NT2/D1 (cell line): ENCODE measurements at regions not wholly inside any gene's neighbourhood (a gene's known extent, or its start where the extent isn't known, plus 50 kb on each side); places are given as distances from the start of the nearest gene placed in this dataset.

Experiments
- DNase-seq: peaks from one replicate; pipeline ENCODE4 v3.0.0-alpha.2; 2011; ENCODE audit warnings: low read depth, low spot score
- H3K27me3 ChIP-seq: 2 replicates; pipeline ENCODE4 v1.6.0; 2011; ENCODE audit warnings: mild to moderate bottlenecking; ENCODE audit not compliant: insufficient read length, insufficient read depth
- H3K36me3 ChIP-seq: 2 replicates; pipeline ENCODE4 v1.6.1; 2011; ENCODE audit warnings: mild to moderate bottlenecking, low read length, mixed read lengths; ENCODE audit not compliant: insufficient read depth, insufficient read length
- H3K4me1 ChIP-seq: 2 replicates; pipeline ENCODE4 v1.5.1; 2011; ENCODE audit not compliant: insufficient read depth, insufficient read length
- H3K4me3 ChIP-seq: 2 replicates; pipeline ENCODE4 v1.5.1; 2011; ENCODE audit warnings: low read depth; ENCODE audit not compliant: insufficient read length
- H3K9ac ChIP-seq: 2 replicates; pipeline ENCODE4 v1.6.0; 2011; ENCODE audit warnings: low read depth; ENCODE audit not compliant: insufficient read length
- H3K9me3 ChIP-seq: 2 replicates; pipeline ENCODE4 v1.5.1; 2011; ENCODE audit warnings: mild to moderate bottlenecking, low read length; ENCODE audit not compliant: insufficient read depth
- SUZ12 ChIP-seq: IDR thresholded peaks from 2 replicates; pipeline ENCODE4 v1.6.1; 2011; ENCODE audit not compliant: insufficient read length, insufficient read depth; ENCODE audit errors: extremely low read depth
- YY1 ChIP-seq: IDR thresholded peaks from 2 replicates; pipeline ENCODE4 v1.6.1; 2011; ENCODE audit not compliant: insufficient read length, insufficient read depth
- ZNF274 ChIP-seq: IDR thresholded peaks from 2 replicates; pipeline ENCODE4 v1.6.1; 2011; ENCODE audit warnings: mild to moderate bottlenecking, low read depth, low read length

- Histone ChIP-seq H3K4me1 (no peaks in the 10 kb centered on the region), H3K36me3 (no peaks in the 10 kb centered on the region), H3K4me3 (no peak overlapping the region), H3K9ac (no peak overlapping the region), H3K9me3 (no peaks in the 10 kb centered on the region), H3K27me3 (no peaks in the 10 kb centered on the region)
- no peak for TF ChIP-seq YY1
- TF ChIP-seq SUZ12 = no peak
- no peak for TF ChIP-seq ZNF274
- DNase-seq = no peak
Measured at GRCh38 chr3:78405745-78406144, 1362.1 kb downstream of the ROBO1 start.

DNA sequence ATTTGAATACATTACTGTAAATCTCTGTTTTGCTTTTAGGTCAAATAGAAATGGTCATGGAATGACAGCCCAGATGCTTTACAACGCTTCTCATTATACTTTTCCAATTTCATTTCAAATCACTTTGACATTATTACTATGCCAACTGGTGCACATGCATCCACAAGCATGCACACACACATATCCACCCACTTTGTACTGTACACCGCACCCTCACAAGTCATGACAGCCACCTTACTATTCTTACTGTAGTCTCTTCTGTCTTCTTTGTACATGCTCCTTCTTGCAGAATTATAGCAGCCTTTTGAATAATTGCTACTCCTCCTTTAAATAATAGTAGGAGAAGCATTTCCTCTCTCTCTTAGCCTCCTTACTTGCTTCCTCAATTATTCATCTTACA is 1361.4 kb downstream of the ROBO1 start:
- no peaks in the 10 kb centered on the region for H3K27me3 ChIP-seq
- H3K4me1 ChIP-seq = no peaks in the 10 kb centered on the region
- no peak overlapping the region for H3K4me3 ChIP-seq
- no peak overlapping the region for H3K9ac ChIP-seq
- DNase-seq = no peak
- TF ChIP-seq ZNF274 (no peak), SUZ12 (no peak), YY1 (no peak)
- no peaks in the 10 kb centered on the region for H3K9me3 ChIP-seq
- H3K36me3 ChIP-seq = no peaks in the 10 kb centered on the region

DNA sequence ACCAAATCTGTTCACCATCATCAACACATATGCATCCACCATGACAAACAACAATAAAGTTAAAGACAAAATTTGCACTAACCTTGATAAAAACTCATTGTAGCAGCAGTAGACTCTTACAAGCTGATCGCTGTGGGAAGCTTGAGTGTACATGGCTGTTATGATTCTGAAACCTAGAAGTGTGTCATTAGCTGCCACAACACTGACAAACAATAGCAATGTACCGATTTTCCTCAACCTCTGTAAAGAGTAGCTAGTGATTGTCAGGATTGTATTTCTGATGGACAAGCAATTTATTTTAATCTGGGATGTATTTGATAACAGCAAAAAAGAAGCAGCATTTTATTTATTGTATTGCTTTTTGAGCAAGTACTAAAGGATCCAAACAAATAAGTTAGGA is 1357.7 kb downstream of the ROBO1 start:
- no peaks in the 10 kb centered on the region for H3K36me3 ChIP-seq
- no peak for TF ChIP-seq YY1
- TF ChIP-seq ZNF274 = no peak
- TF ChIP-seq SUZ12 = no peak
- no peak overlapping the region for H3K4me3 ChIP-seq

GRCh38 chr3:78414261-78414660 is 1353.5 kb downstream of the ROBO1 start:
- TF ChIP-seq YY1 (no peak), ZNF274 (no peak), SUZ12 (no peak)
- DNase-seq = no peak
- Histone ChIP-seq H3K9me3 (no peaks in the 10 kb centered on the region), H3K9ac (no peak overlapping the region), H3K4me3 (no peak overlapping the region), H3K36me3 (no peaks in the 10 kb centered on the region), H3K4me1 (no peaks in the 10 kb centered on the region), H3K27me3 (no peaks in the 10 kb centered on the region)

More for the DNA sequence above, 1357.7 kb downstream of the ROBO1 start:
- Histone ChIP-seq H3K9me3 (no peaks in the 10 kb centered on the region), H3K27me3 (no peaks in the 10 kb centered on the region), H3K9ac (no peak overlapping the region), H3K4me1 (no peaks in the 10 kb centered on the region)
- no peak for DNase-seq

DNA sequence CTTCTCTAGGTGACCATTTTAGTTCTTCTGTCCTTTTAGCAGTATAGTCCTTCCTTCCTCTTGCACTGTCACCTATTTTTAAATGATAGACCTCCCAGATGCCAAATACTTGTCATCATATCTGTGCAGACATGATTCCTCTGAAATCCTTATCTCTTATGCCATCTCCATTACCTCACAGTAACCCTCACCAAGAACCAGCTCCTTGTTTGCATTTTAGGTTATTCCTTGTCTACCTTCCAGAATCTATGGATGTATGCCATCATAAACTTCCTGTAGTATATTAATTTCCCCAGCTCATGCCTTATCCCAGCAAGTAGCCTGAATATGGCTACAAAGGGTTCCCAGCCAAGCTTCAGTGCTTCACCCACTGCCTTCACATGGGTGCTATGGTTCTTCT is 1347.2 kb downstream of the ROBO1 start:
- TF ChIP-seq ZNF274 = no peak
- Histone ChIP-seq H3K4me3 (no peak overlapping the region), H3K9ac (no peak overlapping the region), H3K4me1 (no peaks in the 10 kb centered on the region), H3K9me3 (no peaks in the 10 kb centered on the region), H3K27me3 (no peaks in the 10 kb centered on the region), H3K36me3 (no peaks in the 10 kb centered on the region)
- no peak for DNase-seq

DNA sequence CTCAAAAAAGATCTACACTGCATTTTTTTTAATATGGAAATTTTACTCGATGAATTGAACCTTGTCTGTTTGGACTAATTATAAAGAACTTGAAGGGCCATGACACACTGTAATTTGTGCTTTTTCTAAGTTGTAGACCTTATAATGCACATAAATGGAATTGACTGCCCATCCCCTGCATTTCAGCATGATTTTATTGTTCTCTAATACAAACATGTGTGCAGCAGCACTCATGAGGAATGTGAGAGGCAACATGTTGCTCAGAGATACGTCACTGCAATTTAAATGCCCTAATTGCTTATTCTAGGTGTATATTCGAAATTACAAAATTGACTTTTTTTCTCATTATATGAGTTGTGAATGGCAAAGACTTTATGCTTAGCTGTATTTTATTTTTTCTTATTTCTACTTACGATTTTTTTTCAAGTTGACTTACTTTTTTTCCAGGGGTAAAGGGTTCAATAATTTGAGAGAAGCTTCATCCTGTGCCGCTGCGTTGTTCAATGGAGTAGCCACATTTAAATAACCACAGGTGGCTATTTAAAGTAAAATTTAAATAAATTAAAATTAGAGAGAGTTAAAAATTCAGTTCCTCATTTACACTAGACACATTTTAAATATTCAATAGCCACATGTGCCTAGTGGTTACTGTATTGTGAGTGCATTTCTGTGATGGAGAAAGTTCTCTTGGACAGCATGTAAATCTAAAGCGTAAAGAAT is 1346.4 kb downstream of the ROBO1 start:
- no peak overlapping the region for H3K9ac ChIP-seq
- TF ChIP-seq SUZ12 (no peak), ZNF274 (no peak), YY1 (no peak)
- no peak overlapping the region for H3K4me3 ChIP-seq
- no peaks in the 10 kb centered on the region for H3K4me1 ChIP-seq
- H3K36me3 ChIP-seq = no peaks in the 10 kb centered on the region
- H3K27me3 ChIP-seq = no peaks in the 10 kb centered on the region
- H3K9me3 ChIP-seq = no peaks in the 10 kb centered on the region
- no peak for DNase-seq

DNA sequence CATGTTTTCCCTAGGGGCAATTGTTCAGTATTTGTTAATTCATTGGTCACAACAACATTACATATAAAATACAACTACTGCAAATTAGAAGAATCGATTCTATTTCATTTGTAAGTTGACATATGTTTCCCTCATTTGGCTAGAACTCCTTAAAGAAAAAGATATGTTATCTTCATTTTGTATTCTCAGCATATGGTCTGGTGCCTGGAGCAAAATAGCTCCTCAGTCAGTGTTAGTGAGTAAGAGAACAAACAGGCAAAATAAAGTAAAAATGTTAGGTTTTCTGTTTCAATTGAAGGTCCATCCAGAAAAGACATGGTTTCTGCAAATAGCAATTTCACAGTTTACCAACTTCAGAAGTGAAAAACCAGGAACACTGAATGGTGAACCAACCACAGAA is 1343.1 kb downstream of the ROBO1 start:
- Histone ChIP-seq H3K27me3 (no peaks in the 10 kb centered on the region), H3K4me1 (no peaks in the 10 kb centered on the region), H3K4me3 (no peak overlapping the region), H3K9me3 (no peaks in the 10 kb centered on the region), H3K36me3 (no peaks in the 10 kb centered on the region), H3K9ac (no peak overlapping the region)
- no peak for DNase-seq
- TF ChIP-seq YY1 (no peak), ZNF274 (no peak), SUZ12 (no peak)

GRCh38 chr3:78426454-78426853 is 1341.3 kb downstream of the ROBO1 start:
- Histone ChIP-seq H3K9ac (no peak overlapping the region), H3K9me3 (no peaks in the 10 kb centered on the region), H3K27me3 (no peaks in the 10 kb centered on the region), H3K4me1 (no peaks in the 10 kb centered on the region), H3K36me3 (no peaks in the 10 kb centered on the region), H3K4me3 (no peak overlapping the region)
- no peak for TF ChIP-seq SUZ12
- no peak for TF ChIP-seq ZNF274
- TF ChIP-seq YY1 = no peak
- no peak for DNase-seq
